ENCODE measurements at regions not wholly inside any gene's neighbourhood (a gene's known extent, or its start where the extent isn't known, plus 50 kb on each side); places are given as distances from the start of the nearest gene placed in this dataset.

GRCh38 chr20:47427746-47428145 lies 71.2 kb upstream of the ZMYND8 start:
- H3K27me3 ChIP-seq (ENCODE audit: control insufficient read depth in 4 of 4, insufficient read depth in 4 of 4, low read length in 3 of 4) = no peaks in the 10 kb centered on the region
- H3K4me3 ChIP-seq (ENCODE audit: low read depth in 1 of 3, low read length in 3 of 3) = no peak overlapping the region
- DNase-seq (ENCODE audit: low spot score) = no peak
- H3K9ac ChIP-seq (ENCODE audit: low read depth in 1 of 2, low read length in 2 of 2) = no peak overlapping the region
- TF ChIP-seq SP1 (IDR thresholded peaks at IDR 0.05) (no peak), RXRA (IDR thresholded peaks at IDR 0.05) (no peak), ZBTB33 (IDR thresholded peaks at IDR 0.05) (no peak)
- no peak overlapping the region for H3K27ac ChIP-seq (ENCODE audit: low read depth in 1 of 2, low read length in 2 of 2)
- H3K36me3 ChIP-seq (ENCODE audit: control insufficient read depth in 4 of 4, insufficient read depth in 3 of 4, low read depth in 1 of 4, low read length in 3 of 4) = no peaks in the 10 kb centered on the region
- peaks cover 5 to 15% (median 9%) of the 10 kb centered on the region in 4 donors for H3K9me3 ChIP-seq (ENCODE audit: control insufficient read depth in 4 of 4, low read length in 3 of 4)
- 91% methylated on average over 4 of the region's 4 CpGs for WGBS
- no peaks in the 10 kb centered on the region for H3K4me1 ChIP-seq (ENCODE audit: control insufficient read depth in 4 of 4, insufficient read depth in 4 of 4, low read length in 3 of 4)

GRCh38 chr20:47428164-47428563 lies 71.7 kb upstream of the ZMYND8 start:
- Histone ChIP-seq H3K27me3 (ENCODE audit: control insufficient read depth in 4 of 4, insufficient read depth in 4 of 4, low read length in 3 of 4) (no peaks in the 10 kb centered on the region), H3K4me1 (ENCODE audit: control insufficient read depth in 4 of 4, insufficient read depth in 4 of 4, low read length in 3 of 4) (no peaks in the 10 kb centered on the region), H3K4me3 (ENCODE audit: low read depth in 1 of 3, low read length in 3 of 3) (no peak overlapping the region), H3K9me3 (ENCODE audit: control insufficient read depth in 4 of 4, low read length in 3 of 4) (peaks cover 5 to 15% (median 9%) of the 10 kb centered on the region in 4 donors), H3K9ac (ENCODE audit: low read depth in 1 of 2, low read length in 2 of 2) (no peak overlapping the region), H3K27ac (ENCODE audit: low read depth in 1 of 2, low read length in 2 of 2) (no peak overlapping the region), H3K36me3 (ENCODE audit: control insufficient read depth in 4 of 4, insufficient read depth in 3 of 4, low read depth in 1 of 4, low read length in 3 of 4) (no peaks in the 10 kb centered on the region)
- TF ChIP-seq FOXA1 (IDR thresholded peaks at IDR 0.05) (no peak), MAX (IDR thresholded peaks at IDR 0.05) (no peak), SP1 (IDR thresholded peaks at IDR 0.05) (no peak), ATF3 (IDR thresholded peaks at IDR 0.05) (no peak), YY1 (IDR thresholded peaks at IDR 0.05) (no peak), NR2F2 (IDR thresholded peaks at IDR 0.05) (no peak), EGR1 (IDR thresholded peaks at IDR 0.05; ENCODE audit: low read depth in 2 of 2) (no peak), HNF4G (IDR thresholded peaks at IDR 0.05) (no peak), CTCF (IDR thresholded peaks at IDR 0.05; ENCODE audit: low read depth, low read length, missing input control) (no peak), FOXA2 (IDR thresholded peaks at IDR 0.05) (no peak), RXRA (IDR thresholded peaks at IDR 0.05) (no peak), TAF1 (conservative IDR thresholded peaks at IDR 0.05) (no peak), HNF4A (conservative IDR thresholded peaks at IDR 0.05) (no peak), REST (IDR thresholded peaks at IDR 0.05) (no peak), RAD21 (IDR thresholded peaks at IDR 0.05) (no peak), ZBTB33 (IDR thresholded peaks at IDR 0.05) (no peak), JUND (IDR thresholded peaks at IDR 0.05) (no peak)
- no peak for DNase-seq (ENCODE audit: low spot score)
- WGBS = 84% methylated on average over 3 of the region's 3 CpGs

Data from liver (tissue), 8 donors.